Jurkat, Clone E6-1 (cell line): ENCODE measurements at regions not wholly inside any gene's neighbourhood (a gene's known extent, or its start where the extent isn't known, plus 50 kb on each side); places are given as distances from the start of the nearest gene placed in this dataset.
A peak's percentile ranks its signal among the peaks of the same experiment; 100 is the strongest.

Source experiments
- DNase-seq: peaks from one replicate; pipeline ENCODE4 v3.0.0-alpha.2; 2011; ENCODE audit warnings: low read depth, low spot score
- H3K4me3 ChIP-seq: 2 replicates; pipeline ENCODE4 v1.5.1; 2011; ENCODE audit warnings: mild to moderate bottlenecking, low read length, control low read depth, moderate library complexity

DNA sequence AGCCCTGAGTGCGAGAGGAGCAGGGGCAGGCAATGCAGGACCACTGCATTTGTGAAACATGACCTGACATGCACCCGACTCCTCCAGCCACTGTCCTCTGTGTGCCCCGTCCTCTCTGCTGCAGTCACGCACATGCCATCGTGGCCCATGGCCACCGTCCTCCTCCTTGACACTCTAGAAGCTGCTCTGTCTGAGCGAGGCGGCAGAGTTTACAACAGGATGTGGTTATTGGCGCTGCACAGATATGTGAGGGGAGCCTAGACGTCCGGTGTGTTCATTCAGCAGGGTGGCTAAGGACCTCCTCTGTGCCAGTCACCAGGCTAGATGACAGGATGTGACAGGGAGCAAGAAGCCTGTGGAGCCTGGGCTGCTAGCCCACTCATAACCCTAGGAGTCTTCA, 277.8 kb downstream of the FOXO1 start:
- H3K4me3 ChIP-seq, result peak overlapping the region; percentile 40
- DNase-seq, result peak; percentile 94

DNA sequence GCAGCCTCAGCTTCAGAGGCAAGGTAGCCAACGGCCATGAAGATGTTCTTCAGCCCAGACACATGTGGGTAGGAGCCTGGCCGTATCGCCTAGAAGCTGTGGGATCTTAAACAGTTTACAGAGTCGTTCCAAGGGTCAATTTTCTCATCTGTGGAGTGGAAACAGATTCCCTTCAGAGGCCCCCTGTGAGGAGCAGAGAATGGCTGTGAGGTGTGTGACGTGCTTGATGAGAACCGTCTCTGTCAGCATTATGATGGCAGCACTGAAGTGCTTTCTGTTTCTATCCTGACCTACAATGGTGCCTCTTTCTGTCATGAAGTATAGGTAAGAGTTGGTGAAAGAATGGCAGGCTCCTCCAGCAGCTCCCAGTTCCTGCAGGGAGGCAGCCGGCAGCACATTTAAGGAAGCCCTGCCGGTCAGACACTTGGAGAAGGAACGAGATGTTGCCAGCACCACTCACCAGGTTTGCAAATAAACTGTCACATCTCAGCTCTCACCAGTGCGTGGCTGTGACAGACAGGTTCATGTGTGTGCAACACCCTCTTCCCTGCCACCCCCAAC, 277.3 kb downstream of the FOXO1 start:
- peak; percentile 16 for DNase-seq
- H3K4me3 ChIP-seq, result peak overlapping the region; percentile 40

DNA sequence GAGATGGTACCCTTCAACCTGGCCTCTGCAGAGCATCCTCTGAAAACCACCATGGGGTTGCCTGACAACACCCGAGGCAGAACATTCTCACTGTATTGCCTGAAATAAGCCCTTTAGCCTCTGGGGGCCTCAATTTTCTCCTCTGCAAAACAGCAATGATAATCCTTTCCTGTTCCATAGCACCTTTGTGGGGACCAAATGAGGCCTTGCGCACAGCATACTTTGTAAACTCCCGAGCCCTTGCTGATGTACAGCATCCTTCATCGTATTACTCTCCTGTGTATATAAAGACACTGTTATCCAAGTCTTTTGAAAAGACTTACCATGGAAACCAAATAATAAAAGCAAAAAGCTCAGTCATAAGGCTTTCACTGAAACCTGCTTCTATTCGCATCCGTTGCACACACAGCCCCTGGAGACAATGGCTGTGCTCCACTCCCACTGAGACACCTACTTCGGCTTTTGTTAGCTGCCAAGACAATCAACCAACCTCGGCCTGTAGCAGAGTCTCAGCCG, 276.0 kb downstream of the FOXO1 start:
- H3K4me3 ChIP-seq, result no peak overlapping the region
- peak; percentile 26 for DNase-seq

DNA sequence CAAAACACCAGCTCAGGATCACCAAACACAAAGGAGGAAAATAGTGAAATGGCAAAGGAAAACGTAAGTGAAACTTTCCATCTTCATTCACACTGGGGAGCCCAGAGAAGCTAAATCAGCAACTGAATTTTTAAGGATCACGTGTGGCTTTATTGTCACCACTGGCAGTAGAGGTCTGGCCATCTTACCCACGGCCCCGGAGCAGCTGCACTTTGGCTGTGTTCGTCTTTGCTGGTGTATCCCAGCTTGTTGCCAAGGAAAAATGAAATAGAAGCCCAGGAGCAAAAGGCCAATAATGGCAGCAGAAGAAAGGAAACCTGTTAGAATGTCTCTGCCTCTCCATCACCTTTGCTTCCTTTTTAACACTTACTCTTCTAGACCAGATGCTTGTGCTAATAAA, 274.7 kb downstream of the FOXO1 start:
- H3K4me3 ChIP-seq, result no peak overlapping the region
- DNase-seq, result no peak

DNA sequence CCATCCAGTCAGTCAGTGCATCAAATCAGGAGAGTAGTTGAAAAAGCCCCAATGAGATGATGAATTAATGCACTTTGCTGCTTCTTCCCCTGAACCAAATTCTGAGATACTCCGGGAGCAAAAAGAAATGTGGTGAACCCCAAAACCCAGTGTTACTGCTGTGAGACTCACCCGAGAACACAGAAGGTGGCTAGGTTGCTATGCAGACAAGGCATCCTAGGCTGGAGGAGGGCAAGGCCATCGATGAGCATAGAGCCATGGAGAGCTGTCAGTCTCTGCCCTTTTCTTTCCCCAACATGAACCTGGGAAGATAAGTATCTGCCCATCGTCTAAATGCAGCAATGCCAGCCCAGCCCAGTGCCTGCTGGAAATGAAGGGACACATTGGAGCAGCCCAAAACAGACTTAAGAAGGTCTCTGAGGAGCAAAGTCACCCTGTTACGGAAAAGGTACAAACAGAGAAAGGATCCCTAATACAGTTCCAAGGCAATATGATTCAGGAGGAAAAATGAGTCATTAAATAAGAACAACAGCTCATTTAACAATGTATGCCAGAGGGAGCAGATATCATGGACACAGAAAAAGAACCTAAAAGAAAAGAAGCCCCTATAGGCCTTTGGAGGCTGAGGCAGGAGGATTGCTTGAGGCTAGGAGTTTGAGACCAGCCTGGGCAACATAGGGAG, 272.0 kb downstream of the FOXO1 start:
- no peak overlapping the region for H3K4me3 ChIP-seq
- DNase-seq, result no peak

DNA sequence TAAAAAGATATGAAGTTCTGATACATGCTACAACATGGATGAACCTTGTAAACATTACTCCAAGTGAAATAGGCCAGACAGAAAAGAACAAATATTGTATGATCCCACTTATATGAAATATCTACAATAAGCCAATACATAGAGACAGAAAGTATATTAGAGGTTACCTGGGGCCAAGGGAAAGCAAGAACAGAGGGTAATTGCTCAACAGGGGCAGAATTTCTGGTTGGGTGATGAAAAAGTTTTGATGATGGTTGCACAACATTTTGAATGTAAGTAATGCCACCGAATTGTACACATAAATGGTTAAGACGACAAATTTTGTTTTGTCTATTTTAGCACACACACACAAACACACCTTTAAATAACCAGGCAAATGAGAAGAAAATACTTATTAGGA, 268.4 kb downstream of the FOXO1 start:
- no peak for DNase-seq
- H3K4me3 ChIP-seq, result no peak overlapping the region

DNA sequence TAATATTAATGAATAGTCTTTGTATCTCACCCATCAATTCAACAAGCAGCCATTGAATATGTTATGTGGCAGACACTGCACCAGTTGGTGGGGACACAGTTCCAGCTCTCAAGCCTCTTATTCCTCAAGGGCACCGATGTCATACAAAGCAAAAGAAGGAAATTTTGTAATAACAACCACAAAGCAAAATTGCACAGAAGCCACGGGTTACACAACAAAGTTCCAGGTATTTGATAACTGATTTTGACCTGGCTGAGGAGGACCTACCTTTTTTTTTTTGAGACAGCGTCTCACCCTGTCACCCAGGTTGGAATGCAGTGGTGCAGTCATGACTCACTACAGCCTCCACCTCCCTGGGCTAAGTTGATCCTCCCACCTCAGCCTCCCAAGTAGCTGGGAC, 266.7 kb downstream of the FOXO1 start:
- no peak for DNase-seq
- H3K4me3 ChIP-seq, result no peak overlapping the region

DNA sequence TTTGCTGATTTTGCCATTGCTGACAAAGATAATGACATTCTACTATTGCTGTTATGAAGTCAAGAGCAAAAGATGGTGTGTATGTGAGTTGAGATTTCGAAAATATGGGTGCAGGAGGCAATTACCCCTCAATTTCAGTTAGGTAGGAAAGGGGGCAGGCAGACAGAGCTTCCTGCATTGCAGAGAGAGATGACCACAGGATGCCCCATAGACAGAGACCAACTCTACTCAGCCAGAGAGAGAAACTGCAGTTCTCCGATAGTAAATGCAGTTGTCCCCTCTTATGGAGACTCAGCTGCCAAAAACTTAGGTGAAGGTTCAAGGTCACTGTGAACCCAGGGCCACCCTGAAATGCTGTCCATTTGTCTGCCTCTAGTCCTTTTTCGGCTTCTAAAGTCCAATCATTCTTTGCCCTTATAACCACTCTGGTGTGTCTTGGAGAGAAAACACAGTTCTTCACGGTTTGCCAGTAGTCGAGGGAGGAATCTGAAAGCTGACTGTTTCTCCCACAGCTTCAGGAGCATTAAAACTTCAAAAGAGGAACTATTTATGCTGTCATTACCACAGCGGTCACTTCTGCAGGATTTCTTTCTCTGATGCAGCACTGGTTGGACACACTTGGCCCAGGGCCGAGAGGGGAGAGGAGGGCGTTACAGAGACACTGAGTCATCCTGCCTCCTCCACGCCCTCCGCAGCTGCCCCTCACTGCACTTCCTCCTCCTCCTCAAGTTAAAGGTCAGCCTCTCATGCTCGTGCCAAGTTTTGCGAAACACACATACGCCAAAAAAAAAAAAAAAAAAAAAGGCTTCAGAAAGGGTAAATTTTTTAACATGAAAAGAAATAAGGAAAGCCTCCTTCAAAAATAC, 264.3 kb downstream of the FOXO1 start:
- DNase-seq, result no peak
- H3K4me3 ChIP-seq, result no peak overlapping the region

DNA sequence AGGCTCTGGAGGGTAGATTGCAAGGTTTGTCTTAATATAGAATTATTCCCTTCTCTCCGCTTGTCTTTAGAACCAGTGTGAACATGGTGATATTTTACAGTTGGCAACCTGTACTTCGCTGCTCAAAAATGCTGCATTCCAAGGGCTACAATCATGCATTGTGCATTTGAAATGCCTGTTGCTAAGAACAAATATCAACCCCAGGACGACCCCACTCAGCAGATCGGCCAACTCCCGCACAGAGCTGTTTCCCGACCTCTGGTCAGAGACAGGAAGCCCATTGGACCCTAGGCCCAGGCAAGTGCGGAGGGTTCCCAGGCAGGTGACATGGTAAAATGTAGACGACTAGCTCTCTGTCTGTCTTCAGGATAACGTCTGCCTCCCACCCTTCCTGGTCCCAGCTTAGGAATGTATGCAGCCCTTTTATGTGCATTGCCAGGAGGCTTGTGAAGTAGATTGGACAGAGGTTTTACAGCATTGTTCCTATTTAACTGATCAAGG, 263.5 kb downstream of the FOXO1 start:
- no peak overlapping the region for H3K4me3 ChIP-seq
- DNase-seq, result no peak

DNA sequence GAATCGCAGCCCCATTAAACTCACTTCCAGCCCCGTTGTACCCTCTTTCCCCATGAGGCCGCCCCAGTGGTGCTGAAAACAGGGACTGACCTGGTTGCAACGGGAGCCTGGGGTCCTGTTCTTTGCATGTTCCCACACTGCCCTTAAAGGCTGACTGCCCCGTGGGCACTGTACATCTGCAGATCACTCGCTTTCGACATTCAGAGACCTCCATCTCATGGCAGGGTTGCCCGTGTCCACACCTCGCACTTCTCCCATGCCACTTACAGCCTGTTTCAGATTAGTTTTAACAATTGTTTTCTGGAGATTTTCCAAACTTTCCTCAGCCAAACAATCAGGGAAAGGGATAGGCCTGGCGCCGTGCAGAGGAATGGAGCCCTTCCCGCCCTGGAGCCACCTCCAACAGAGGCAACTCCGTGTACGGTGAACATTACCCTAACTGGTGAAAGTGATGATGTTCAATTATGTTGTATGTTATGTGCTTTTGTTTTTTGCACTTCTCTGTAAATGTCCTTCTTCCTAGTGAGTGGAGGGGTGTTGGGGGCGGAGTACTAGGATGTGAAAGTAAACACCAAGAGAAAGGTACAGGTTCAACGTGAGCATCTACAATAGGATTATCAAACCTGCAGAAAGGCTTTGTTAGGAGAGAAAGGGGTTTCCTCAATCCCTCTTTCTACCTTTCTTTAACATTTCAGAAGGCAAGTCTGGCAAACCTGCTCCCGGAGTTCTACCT, 262.8 kb downstream of the FOXO1 start:
- DNase-seq, result no peak
- no peak overlapping the region for H3K4me3 ChIP-seq

DNA sequence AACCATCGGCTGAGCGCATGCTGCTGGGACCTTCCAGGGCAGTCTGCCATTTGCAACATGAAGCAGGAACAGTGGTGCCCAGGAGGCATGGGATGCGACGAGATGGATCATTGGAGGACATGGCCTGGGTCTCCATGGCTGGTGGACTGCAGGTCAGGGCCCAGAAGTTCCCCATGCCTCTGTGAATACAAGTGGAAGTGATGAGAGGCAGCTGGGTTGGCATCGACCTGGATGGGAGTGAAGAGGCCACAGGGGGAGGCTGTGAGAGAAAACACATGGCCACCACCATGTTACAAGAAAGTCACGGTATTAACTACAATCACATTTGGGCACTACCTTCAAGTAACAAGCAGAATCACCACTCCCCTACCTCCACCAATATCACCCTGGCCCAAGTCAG, 262.0 kb downstream of the FOXO1 start:
- no peak overlapping the region for H3K4me3 ChIP-seq

DNA sequence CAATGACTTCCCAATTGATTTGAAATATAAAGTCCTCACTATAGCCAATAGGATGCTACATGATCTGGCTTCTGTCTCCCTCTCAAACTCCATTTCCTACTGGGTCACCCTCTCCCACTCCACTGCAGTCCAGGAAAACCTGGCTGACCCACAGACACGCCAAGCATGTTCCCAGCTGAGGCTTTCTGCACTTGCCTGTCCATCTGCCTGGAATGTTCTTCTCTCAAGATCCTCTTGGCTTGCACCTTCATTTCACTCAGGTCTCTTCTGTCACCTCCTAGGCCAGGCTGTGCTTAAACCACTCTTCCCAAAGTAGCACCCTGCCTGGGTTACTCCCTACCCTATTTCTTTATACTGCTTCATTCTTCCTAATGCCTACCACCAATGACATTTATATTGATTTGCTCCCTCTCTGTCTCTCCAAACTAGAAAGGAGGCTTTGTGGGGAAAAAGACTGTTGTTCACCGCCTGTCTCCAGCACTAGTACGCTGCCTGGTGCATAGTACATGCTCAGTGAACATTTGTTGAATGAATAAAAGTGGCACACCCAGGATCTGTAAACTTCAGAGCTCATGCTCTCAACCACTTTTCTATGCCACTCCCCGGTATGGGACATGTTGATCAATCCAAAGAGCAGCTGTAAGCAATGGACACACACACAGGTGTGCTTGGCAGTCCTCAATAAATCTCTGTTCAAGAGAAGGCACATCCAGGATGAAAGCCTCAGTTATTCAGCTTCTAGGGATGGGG, 261.3 kb downstream of the FOXO1 start:
- no peak for DNase-seq
- H3K4me3 ChIP-seq, result no peak overlapping the region

More for the DNA sequence above, 262.0 kb downstream of the FOXO1 start:
- no peak for DNase-seq

DNA sequence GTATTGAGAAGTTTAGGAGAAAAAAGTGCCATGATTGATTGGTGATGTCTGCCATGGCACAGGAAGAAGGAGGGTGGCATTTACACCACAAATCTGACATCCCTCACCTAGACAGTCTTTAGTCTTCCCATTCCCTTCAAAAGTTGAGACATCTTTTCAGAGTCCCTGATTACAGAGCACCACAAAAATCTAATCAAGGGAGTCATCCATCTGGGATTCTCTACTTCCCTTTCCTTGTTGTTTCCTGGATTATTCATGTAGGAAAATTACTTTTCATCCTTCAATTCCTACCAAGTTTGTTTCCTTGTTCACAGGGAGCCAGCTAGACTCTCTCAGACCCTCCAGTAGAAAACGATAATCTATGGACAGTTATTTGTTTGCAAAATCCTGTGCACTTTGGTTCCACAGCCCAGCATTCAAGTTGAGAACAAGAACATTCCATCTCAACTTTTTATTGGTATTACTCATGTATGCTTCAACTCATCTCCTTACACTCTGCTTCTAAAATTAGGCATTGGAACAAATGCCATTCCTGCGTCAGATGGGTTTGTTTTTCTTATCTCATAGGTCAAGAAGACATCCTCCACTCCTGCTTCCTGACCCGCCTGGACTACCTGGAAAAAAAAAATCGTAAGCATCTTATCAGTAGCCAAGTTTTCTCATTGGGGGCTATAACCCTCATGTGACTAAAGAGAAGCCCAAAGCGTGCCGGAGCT, 259.9 kb downstream of the FOXO1 start:
- no peak for DNase-seq

DNA sequence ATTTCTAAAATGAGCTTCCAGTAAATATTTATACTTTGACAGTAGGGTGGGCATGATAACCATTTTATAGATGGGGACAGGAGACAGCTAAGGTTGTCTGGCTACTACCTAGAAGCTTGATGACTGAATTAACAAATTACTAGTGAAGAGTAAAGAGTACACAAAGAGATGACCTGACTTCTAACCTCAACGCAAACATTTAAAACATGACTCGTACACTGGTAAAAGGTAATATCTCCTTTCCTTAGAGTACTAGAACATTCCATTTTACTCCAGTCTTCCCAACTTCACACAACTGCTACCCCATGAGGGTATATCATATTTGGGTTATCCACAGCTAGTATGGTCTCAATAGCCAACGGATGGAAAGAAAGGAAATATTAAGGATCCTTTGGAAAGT, 258.9 kb downstream of the FOXO1 start:
- no peak for DNase-seq

More for the DNA sequence above, 259.9 kb downstream of the FOXO1 start:
- H3K4me3 ChIP-seq, result no peak overlapping the region

DNA sequence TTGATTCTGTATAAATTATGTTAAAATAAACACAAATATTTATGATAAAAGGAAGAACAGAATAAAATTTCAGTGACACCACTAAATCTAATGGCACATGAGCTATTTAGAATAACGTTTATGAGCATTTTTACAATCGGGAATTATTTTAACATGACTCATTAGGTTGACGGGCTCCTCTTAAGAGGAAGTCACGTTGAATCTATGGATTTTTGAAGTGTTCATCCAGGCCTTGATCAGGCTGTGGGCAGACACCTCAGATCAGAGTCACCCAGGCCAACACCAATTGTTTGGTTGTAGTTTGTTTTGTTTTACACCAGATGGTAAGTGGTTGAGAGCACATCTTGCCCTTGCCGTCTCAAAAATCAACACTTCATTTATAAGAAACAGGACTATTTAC, 257.8 kb downstream of the FOXO1 start:
- no peak for DNase-seq
- no peak overlapping the region for H3K4me3 ChIP-seq

More for the DNA sequence above, 258.9 kb downstream of the FOXO1 start:
- H3K4me3 ChIP-seq, result no peak overlapping the region

DNA sequence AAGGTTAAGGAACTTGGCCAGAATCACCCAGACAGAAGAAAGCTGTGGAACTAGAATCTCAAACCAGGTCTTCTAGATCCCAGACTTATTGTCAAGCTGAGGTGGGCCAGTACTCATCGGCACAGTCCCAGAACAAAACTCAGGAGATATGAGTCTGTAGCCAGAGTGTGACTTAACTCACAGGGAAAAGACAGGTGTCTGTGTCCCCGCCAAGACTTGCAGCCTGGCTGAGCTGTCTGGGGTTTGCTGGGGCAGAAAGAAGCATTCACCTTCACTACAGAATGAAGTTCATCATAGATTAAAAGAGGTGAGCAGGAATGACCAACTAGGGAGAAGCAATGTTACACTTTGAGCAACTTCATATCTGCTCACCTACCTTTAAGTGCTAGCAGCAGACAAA, 257.2 kb downstream of the FOXO1 start:
- no peak overlapping the region for H3K4me3 ChIP-seq
- no peak for DNase-seq

DNA sequence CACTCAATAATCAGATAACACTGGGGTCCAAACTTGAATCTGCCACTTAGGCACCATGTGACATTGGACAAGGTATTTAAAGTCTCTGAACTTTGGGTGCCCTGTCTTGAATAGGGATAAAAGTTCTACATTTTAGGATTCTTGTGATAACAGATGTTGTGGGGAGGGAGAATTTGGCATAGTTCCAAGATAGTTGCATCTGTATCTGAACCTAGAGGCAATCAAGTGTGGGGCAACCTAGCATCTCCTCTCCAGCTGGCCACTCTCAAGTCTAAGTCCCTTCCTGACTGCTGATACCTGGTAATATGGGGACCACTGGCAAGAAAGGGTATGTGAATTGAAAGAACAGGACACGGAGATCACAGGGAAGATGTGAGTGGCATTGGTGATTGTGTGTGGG, 256.1 kb downstream of the FOXO1 start:
- no peak overlapping the region for H3K4me3 ChIP-seq
- no peak for DNase-seq

DNA sequence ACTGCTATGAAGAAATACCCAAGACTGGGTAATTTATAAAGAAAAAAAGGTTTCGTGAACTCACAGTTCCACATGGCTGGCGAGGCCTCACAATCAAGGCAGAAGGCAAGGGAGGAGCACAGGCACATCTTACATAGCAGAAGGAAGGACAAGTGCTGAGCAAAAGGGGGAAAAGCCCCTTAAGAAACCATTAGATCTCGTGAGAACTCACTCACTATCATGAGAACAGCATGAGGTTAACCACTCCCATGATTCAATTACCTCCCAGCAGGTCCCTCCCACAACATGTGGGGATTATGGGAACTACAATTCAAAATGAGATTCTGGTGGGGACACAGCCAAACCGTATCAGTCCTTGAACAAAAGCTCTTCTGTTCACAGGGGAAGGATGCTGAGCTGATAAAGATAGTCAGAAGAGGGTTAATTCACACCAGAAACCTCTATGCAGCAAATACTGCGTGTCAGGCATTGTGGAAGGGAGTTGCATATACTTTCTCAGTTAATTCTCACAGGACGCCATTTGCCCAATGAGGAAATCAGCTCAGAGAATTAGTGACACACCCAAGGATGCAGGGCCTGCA, 246.2 kb downstream of the FOXO1 start:
- no peak overlapping the region for H3K4me3 ChIP-seq
- DNase-seq, result no peak
